Naive B cell (primary cell): ENCODE measurements at regions not wholly inside any gene's neighbourhood (a gene's known extent, or its start where the extent isn't known, plus 50 kb on each side); places are given as distances from the start of the nearest gene placed in this dataset.
A peak's percentile ranks its signal among the peaks of the same experiment; 100 is the strongest.

ENCODE experiments used
- ATAC-seq, 2 donors: fragments of 150-1000 bp; cut with Tn5 transposase; 2 replicates each; pipeline ENCODE4 v1.10.0; 2021; ENCODE audit warnings: low read depth in 2 of 2, mild to moderate bottlenecking in 2 of 2, moderate library complexity in 2 of 2
- DNase-seq: peaks from one replicate; pipeline ENCODE4 v3.0.0; 2022
- H3K27ac Mint-ChIP-seq, 6 donors: one replicate each; pipeline ENCODE4 v1.8.0; 2020 to 2022; ENCODE audit warnings: mild to moderate bottlenecking in 6 of 6, mixed read lengths in 6 of 6, moderate library complexity in 5 of 6, inconsistent platforms in 2 of 6
- H3K27me3 Mint-ChIP-seq, 3 donors: one replicate each; pipeline ENCODE4 v1.8.0; 2021 to 2022; ENCODE audit warnings: mixed read lengths in 3 of 3, mild to moderate bottlenecking in 1 of 3
- H3K36me3 Mint-ChIP-seq, 2 donors: one replicate each; pipeline ENCODE4 v1.8.0; 2020 to 2022; ENCODE audit warnings: mixed read lengths in 2 of 2, inconsistent platforms in 1 of 2, mild to moderate bottlenecking in 1 of 2
- H3K4me1 Mint-ChIP-seq, 3 donors: one replicate each; pipeline ENCODE4 v1.8.0; 2020 to 2022; ENCODE audit warnings: mixed read lengths in 3 of 3, inconsistent platforms in 1 of 3, mild to moderate bottlenecking in 1 of 3, moderate library complexity in 1 of 3
- H3K4me3 Mint-ChIP-seq, 8 donors: one replicate each; pipeline ENCODE4 v1.8.0; 2020 to 2022; ENCODE audit warnings: mild to moderate bottlenecking in 8 of 8, mixed read lengths in 8 of 8, moderate library complexity in 8 of 8, inconsistent platforms in 2 of 8
- H3K9me3 Mint-ChIP-seq, 7 donors: one replicate each; pipeline ENCODE4 v1.8.0; 2020 to 2022; ENCODE audit warnings: mixed read lengths in 7 of 7, mild to moderate bottlenecking in 5 of 7, inconsistent platforms in 2 of 7, moderate library complexity in 1 of 7

DNA sequence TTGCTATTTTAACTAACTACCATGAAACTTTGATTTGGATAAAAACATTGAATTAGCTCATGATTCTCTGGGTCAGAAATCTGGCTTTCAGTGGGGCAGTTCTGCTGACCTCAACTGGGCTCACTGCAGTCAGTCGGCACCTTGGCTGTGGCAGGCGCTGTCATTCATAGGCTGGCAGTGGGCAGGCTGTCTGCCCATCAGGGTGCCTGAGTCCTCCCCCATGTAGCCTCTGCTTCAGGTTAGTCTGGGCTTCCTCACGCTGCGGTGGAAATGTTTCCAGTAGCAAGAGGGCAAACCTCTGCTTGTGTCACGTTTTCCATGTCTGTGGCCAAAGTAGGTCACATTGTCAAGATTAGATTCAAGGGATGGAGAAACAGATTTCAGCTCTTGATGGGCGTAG lies 251.0 kb upstream of the TCF21 start:
- Mint-ChIP-seq H3K36me3 (no peaks in the 10 kb centered on the region), H3K27me3 (no peaks in the 10 kb centered on the region), H3K4me3 (no peak overlapping the region), H3K4me1 (no peaks in the 10 kb centered on the region), H3K27ac (no peak overlapping the region), H3K9me3 (peaks cover 0 to 20% (median 2%) of the 10 kb centered on the region in 7 donors)
- DNase-seq (no peak), ATAC-seq (no peak)

GRCh38 chr6:133641104-133641503 lies 247.8 kb upstream of the TCF21 start:
- Mint-ChIP-seq H3K27me3 (peaks cover 0 to 5% (median 0%) of the 10 kb centered on the region in 3 donors), H3K4me3 (no peak overlapping the region), H3K27ac (no peak overlapping the region), H3K9me3 (peaks cover 0 to 20% (median 2%) of the 10 kb centered on the region in 7 donors), H3K36me3 (no peaks in the 10 kb centered on the region), H3K4me1 (no peaks in the 10 kb centered on the region)
- ATAC-seq, result no peak
- no peak for DNase-seq

- H3K27me3 Mint-ChIP-seq, result peaks cover 0 to 5% (median 0%) of the 10 kb centered on the region in 3 donors
- H3K9me3 Mint-ChIP-seq, result peaks cover 0 to 3% (median 0%) of the 10 kb centered on the region in 7 donors
- H3K4me3 Mint-ChIP-seq, result no peak overlapping the region
- no peaks in the 10 kb centered on the region for H3K36me3 Mint-ChIP-seq
- no peak overlapping the region for H3K27ac Mint-ChIP-seq
- no peak for DNase-seq
- ATAC-seq, result no peak
- no peaks in the 10 kb centered on the region for H3K4me1 Mint-ChIP-seq
Measured at GRCh38 chr6:133644548-133644891, 244.4 kb upstream of the TCF21 start.

- H3K27me3 Mint-ChIP-seq, result peaks cover 0 to 5% (median 0%) of the 10 kb centered on the region in 3 donors
- no peak overlapping the region for H3K4me3 Mint-ChIP-seq
Measured at GRCh38 chr6:133644892-133645619, 243.9 kb upstream of the TCF21 start.

GRCh38 chr6:133645966-133646740 lies 242.8 kb upstream of the TCF21 start:
- ATAC-seq (no peak), DNase-seq (no peak)
- Mint-ChIP-seq H3K27me3 (peaks cover 0 to 5% (median 0%) of the 10 kb centered on the region in 3 donors), H3K4me3 (no peak overlapping the region), H3K9me3 (no peaks in the 10 kb centered on the region), H3K4me1 (no peaks in the 10 kb centered on the region), H3K27ac (peak overlapping the region in 1 of 6 donors; percentile 23), H3K36me3 (no peaks in the 10 kb centered on the region)

More at GRCh38 chr6:133644892-133645619, 243.9 kb upstream of the TCF21 start:
- no peak overlapping the region for H3K27ac Mint-ChIP-seq
- H3K9me3 Mint-ChIP-seq, result no peaks in the 10 kb centered on the region
- DNase-seq (no peak), ATAC-seq (no peak)
- H3K36me3 Mint-ChIP-seq, result no peaks in the 10 kb centered on the region
- H3K4me1 Mint-ChIP-seq, result no peaks in the 10 kb centered on the region

GRCh38 chr6:133648581-133648980 lies 240.3 kb upstream of the TCF21 start:
- Mint-ChIP-seq H3K4me1 (no peaks in the 10 kb centered on the region), H3K4me3 (no peak overlapping the region), H3K9me3 (no peaks in the 10 kb centered on the region), H3K27ac (no peak overlapping the region), H3K27me3 (peaks cover 0 to under 1% (median 0%) of the 10 kb centered on the region in 3 donors), H3K36me3 (no peaks in the 10 kb centered on the region)
- DNase-seq, result no peak
- ATAC-seq, result no peak

- no peak for ATAC-seq
Measured at GRCh38 chr6:133671376-133671775, 217.5 kb upstream of the TCF21 start.

GRCh38 chr6:133673056-133673455 lies 215.9 kb upstream of the TCF21 start:
- Mint-ChIP-seq H3K4me1 (no peaks in the 10 kb centered on the region), H3K4me3 (no peak overlapping the region), H3K27me3 (no peaks in the 10 kb centered on the region), H3K27ac (no peak overlapping the region), H3K36me3 (no peaks in the 10 kb centered on the region), H3K9me3 (peaks cover 0 to 4% (median 0%) of the 10 kb centered on the region in 7 donors)
- no peak for ATAC-seq
- no peak for DNase-seq

More at GRCh38 chr6:133671376-133671775, 217.5 kb upstream of the TCF21 start:
- Mint-ChIP-seq H3K9me3 (peaks cover 0 to 4% (median 0%) of the 10 kb centered on the region in 7 donors), H3K4me3 (no peak overlapping the region), H3K36me3 (no peaks in the 10 kb centered on the region), H3K27me3 (no peaks in the 10 kb centered on the region), H3K27ac (no peak overlapping the region), H3K4me1 (no peaks in the 10 kb centered on the region)
- DNase-seq, result no peak

GRCh38 chr6:133674661-133675060 lies 214.3 kb upstream of the TCF21 start:
- Mint-ChIP-seq H3K36me3 (no peaks in the 10 kb centered on the region), H3K27me3 (peaks cover 0 to 5% (median 0%) of the 10 kb centered on the region in 3 donors), H3K4me1 (no peaks in the 10 kb centered on the region), H3K4me3 (no peak overlapping the region), H3K27ac (no peak overlapping the region), H3K9me3 (peaks cover 0 to 4% (median 0%) of the 10 kb centered on the region in 7 donors)
- ATAC-seq (no peak), DNase-seq (no peak)

DNA sequence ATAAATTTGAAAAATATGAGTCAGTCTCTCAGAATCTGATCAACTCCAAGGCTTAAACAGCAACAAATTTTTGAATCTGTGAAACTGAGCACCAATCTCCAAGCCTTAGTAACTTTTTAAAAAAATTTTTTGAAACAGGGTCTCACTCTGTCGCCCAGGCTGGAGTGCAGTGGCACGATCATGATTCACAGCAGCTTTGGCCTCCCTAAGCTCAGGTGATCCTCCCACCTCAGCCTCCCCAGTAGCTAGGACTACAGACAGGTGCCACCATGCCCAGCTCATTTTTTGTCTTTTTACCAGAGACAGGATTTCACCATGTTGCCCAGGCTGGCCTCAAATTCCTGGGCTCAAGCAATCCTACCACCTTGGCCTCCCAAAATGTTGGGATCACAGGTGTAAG lies 207.9 kb upstream of the TCF21 start:
- H3K4me1 Mint-ChIP-seq, result no peaks in the 10 kb centered on the region
- peaks cover 0 to 5% (median 0%) of the 10 kb centered on the region in 3 donors for H3K27me3 Mint-ChIP-seq
- no peak overlapping the region for H3K27ac Mint-ChIP-seq
- DNase-seq (no peak), ATAC-seq (no peak)
- H3K36me3 Mint-ChIP-seq, result no peaks in the 10 kb centered on the region
- H3K4me3 Mint-ChIP-seq, result no peak overlapping the region
- H3K9me3 Mint-ChIP-seq, result no peaks in the 10 kb centered on the region

- Mint-ChIP-seq H3K27me3 (peaks cover 0 to 5% (median 0%) of the 10 kb centered on the region in 3 donors), H3K9me3 (no peaks in the 10 kb centered on the region), H3K36me3 (no peaks in the 10 kb centered on the region), H3K27ac (no peak overlapping the region), H3K4me1 (no peaks in the 10 kb centered on the region), H3K4me3 (no peak overlapping the region)
- no peak for ATAC-seq
- no peak for DNase-seq
Measured at GRCh38 chr6:133681891-133682290, 207.0 kb upstream of the TCF21 start.

GRCh38 chr6:133682506-133683307 lies 206.2 kb upstream of the TCF21 start:
- Mint-ChIP-seq H3K27me3 (peaks cover 0 to 5% (median 0%) of the 10 kb centered on the region in 3 donors), H3K9me3 (no peaks in the 10 kb centered on the region), H3K27ac (no peak overlapping the region), H3K4me3 (no peak overlapping the region), H3K4me1 (no peaks in the 10 kb centered on the region), H3K36me3 (no peaks in the 10 kb centered on the region)
- ATAC-seq (no peak), DNase-seq (no peak)

DNA sequence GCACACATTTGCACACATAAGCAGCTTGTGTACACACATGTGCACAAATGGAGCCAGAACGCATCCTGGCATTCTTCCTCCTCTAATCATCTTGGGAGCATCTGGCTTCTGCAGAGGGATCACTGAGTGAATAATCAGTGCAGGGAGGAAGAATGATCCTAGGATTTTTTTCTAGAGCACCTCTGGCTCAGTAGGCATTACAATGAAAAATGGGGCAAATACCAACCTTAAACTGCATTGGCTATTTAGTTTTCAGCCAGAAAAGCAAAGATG lies 205.7 kb upstream of the TCF21 start:
- H3K4me1 Mint-ChIP-seq, result no peaks in the 10 kb centered on the region
- no peaks in the 10 kb centered on the region for H3K36me3 Mint-ChIP-seq
- DNase-seq (no peak), ATAC-seq (no peak)
- H3K27me3 Mint-ChIP-seq, result peaks cover 0 to 5% (median 0%) of the 10 kb centered on the region in 3 donors
- no peak overlapping the region for H3K4me3 Mint-ChIP-seq
- no peak overlapping the region for H3K27ac Mint-ChIP-seq
- no peaks in the 10 kb centered on the region for H3K9me3 Mint-ChIP-seq
